Left kidney (tissue), 1 donor: ENCODE measurements at regions not wholly inside any gene's neighbourhood (a gene's known extent, or its start where the extent isn't known, plus 50 kb on each side); places are given as distances from the start of the nearest gene placed in this dataset.
"Not testable (repeated sequence)": the region's sequence is repeated elsewhere in the genome, so short reads cannot be mapped to it uniquely, and the experiment has no call there.

Source experiments
- DNase-seq: peaks from one replicate; pipeline ENCODE4 v3.0.0-alpha.2; 2013

DNA sequence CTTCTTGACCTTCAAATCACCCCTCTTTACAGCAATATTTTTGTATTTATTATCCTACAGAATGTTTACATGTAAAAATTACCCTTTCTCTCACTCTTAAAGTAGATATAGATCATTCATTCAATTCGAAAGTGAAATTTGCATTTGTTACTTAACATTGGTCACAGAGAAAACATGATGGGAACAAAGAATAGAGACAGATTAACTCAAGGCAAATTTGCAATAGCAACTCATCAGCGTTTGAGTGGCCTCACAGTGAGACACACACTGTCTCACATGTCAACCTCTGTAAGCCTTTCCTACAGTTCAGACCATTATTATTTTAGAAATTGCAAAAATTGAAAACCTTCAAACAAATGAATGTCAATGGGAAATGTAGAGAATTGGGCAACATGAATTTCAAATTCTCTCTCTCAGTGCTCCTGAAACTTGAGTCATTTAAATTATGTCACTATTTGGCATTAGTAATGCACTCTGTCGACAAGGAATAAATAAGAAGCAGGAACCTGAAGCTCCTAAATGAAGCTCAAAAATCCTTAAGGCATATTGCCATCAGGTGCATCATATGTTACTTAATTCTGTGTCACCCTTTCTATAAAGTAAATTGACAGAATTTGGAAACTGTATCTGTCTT is 148.3 kb upstream of the ANXA10 start:
- DNase-seq = no peak

DNA sequence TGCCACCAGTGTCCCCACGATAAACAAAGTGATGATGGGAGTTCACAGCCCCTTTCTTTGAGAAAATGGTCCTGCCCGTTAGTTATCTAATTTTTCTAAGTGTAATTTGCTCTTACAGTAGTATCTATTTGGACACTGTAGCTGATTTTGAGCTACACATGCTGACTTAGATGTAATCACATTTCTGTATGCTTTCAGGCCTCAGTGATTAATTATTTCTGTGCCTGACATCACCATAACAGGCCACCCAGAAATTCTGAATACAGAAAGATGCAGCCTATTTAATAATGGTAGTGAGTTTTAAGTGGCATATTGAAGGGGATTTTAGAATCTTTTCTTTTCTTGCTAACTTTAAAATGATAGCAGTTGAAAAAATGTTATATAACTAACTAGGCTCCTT is 147.6 kb upstream of the ANXA10 start:
- no peak for DNase-seq

DNA sequence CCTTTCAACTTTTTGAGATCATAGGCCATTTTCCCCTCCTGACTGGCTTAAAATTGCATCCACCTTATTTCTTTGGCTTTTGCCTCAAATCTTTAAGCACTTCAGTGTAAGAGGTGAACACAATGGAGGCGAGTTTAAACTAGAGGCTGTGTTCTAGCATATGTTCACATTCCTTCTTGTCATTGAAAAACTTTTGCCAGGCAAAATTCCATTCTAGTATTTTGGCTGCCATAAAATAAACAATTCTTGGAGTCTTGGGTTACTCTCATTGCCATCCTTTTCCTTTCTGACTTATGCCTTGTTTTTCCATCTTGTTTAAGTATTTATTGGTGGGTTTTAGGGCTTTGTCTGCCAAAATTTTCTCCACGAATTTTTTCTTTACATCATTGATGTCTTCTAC is 137.3 kb upstream of the ANXA10 start:
- DNase-seq = no peak

DNA sequence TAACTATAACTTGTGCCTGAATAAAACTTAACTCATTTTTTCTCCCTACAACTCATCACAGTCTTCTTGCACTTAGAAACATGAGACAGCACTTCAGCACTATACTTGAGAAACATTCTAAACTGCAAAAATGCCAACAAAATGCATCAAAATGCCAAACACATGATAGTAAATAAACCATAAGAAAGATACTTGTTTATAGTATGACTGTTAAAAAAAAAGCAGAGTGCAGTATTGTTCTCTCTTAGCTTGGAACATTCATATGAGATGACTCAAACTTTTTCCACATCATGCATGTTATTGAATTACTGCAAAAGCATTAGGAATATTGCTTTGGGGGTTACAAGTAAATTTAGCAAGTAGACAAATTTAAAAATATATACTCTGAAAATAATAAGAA is 135.7 kb upstream of the ANXA10 start:
- DNase-seq = no peak

DNA sequence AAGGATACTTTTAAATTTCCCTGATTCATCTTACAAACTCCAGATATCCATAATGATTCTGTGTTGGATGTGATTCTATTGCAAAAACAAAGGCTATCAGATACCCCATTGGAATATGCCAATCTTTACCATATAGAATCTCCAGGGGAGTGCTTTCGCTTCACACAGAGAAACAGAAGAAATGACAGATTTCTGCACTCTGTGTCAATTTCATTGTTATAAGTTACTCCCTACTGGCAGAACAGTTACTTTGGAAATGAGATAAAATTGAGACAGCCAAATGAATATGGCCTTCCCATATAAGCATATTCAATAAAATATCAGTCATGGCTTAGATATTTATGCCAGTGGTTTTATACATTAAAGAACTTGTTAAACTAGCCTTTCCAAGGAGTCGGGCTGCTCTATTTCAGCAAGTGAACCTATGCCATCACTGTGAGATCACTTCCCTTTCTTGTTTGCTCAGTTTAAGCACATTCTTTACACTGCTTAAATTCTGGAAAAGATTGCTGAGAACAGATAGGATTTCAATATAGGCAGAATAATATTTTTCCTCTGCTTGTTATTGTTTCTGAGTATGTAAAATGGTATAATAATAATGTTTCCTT is 127.5 kb upstream of the ANXA10 start:
- DNase-seq = no peak

DNA sequence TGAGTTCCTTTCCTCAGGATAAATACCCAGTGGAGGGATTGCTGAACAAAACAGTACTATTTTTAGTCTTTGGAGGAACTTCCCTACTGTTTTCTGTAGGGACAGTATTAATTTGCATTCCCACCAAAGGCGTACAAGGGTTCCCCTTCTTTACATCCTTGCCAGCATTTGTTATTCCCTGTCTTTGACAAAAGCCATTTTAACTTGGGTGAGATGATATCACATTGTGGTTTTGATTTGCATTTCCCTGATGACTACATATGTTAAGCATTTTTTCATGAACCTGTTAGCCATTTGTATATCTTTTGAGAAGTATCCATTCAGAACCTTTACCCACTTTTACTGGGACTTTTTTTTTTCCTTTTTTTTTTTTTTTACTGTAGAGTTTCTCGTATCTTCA is 126.2 kb upstream of the ANXA10 start:
- DNase-seq = no peak

DNA sequence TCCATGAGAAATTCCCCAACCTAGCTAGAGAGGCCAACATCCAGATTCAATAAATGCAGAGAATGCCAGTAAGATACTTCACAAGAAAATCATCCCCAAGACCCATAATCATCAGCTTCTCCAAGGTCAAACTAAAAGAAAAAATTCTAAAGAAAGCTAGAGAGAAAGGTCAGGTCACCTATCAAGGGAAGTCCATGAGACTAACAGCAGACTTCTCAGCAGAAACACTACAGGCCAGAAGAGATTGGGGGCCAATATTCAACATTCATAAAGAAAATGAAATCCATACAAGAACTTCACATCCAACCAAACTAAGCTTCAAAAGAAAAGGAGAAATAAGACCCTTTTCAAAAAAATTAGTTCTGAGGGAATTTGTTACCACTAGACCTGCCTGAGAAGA is 118.8 kb upstream of the ANXA10 start:
- DNase-seq = no peak

DNA sequence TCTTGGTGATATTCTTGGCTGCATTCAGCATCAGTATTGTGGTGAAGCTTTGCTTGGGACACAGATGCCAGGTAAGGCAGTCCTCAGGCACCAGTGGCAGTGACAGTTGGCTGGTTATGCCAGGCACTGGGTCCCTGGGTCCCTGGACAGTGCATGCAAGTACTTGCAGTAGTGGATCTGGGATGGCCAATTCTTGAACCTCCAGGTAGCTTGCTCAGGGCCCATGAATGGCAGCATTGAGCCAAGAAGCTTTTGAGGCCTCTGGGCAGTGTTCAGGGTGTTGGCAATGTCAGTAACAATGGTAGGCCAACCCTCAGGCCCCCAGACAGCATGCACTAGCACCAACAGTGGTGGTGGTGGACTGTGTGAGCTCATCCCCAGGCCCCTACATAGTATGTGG is 106.8 kb upstream of the ANXA10 start:
- no peak for DNase-seq

DNA sequence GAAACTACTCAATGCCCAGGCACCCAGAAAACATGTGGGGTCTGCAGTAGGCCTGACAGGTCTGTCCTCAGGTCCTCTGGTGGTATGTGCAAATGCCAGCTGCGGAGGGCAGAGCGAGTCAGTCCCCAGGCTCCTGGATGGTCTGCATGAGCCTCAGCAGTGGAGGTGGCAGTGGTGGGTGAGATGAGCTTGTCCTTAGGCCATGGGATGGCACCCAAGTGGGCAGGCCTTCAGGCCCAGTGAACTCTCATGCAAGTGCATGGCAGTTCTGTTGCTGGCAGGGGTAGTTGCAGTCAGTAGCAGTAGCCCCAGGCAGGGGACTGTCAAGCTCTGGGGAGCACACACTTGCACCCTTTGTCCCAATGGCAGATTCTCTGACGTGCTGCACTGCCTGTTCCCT is 106.3 kb upstream of the ANXA10 start:
- DNase-seq = no peak

DNA sequence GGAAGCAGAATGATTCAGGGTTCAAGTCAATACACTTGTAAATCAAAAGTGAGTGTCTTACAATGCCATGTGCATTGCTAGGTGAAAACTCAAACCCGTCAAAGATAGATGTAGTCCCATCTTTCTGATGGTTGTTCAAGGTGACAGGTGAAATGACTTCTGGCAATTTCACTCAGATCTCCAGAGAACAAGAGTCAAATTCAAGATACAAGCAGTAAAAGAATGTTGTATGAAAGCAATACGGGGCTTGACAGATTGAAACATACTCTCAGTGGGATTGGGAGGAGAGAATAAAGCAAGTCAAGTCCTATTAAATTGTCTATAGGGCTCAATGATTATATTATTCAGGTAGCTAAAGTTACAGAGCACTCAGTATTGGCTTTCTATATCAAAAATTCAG is 105.1 kb upstream of the ANXA10 start:
- DNase-seq = no peak

DNA sequence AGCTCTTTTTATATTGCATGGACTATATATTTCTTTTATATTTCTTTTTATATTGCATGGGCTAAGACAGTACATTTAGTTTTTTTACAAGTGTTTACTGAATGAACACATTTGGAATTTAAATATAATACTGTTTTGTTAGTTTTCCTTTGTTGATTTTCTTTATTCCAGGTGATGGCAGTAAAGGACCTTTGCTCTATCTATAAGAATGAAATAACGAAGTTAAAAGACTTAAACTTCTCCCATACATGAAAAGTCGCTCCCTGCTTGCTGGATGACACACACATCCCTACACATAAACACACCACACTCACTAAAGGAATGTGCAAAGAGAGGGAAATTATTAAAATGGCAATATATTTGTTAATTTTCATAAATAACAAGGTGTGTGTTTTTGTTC is 102.5 kb upstream of the ANXA10 start:
- no peak for DNase-seq

DNA sequence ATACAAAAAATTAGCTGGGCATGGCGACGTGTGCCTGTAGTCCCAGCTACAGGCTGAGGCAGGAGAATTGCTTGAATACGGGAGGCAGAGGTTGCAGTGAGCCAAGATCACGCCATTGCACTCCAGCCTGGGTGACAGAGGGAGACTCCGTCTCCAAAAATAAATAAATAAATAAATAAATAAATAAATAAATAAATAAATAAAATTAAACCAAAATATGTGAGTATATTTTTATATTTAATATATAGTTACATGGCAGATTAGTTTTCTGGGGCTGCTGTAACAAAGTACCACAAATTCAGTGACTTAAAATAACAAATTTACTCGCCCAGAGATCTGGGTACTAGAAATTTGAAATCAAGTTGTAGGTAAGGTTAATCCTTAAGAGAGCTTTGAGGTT is 84.2 kb upstream of the ANXA10 start:
- not testable (repeated sequence) for DNase-seq

DNA sequence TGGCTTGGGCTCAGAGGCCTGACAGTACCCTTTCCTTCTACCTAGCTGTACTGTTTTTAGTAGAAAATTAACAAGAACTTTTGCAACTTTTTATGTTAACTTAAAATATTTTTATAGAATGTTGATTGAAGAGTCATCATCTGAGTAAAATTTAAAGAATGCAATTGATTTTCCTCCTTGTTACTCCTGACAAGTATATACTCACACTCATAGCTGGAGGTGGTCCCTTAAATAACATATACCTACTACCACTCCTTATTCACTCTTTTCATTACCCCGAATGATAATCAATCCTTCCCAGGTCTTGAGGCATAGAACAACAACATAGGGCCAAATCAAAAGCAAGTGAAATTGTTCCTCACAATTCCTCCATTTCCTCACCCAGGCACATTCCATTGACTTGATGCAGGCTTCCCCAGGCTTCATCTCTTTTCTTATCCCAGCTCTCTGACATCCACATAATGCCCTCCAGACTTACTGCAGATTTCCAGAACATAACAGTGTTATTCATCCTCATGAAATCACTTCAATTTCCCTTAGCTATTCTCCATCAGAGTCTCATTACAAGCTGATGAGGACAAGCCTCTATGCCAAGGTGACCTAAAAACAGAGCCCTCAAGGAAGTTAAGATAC is 73.2 kb upstream of the ANXA10 start:
- no peak for DNase-seq

DNA sequence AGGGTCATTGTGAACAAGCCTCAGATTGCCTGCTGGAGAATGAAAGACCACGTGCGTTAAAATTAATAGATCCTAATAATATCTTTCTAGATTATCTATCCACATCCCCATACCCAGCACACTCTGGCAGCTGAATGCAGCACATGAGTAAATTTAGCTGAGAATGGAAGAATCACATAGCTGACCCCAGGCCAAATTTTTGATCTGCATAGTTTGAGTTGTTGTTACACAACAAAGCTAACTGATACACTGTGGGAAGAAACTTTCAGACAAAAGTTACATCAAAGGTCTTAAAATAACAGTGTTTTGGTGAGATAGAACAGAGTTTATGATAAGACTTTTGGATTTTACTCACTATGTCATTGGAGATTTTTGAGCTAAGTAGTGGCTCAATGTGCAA is 72.4 kb upstream of the ANXA10 start:
- no peak for DNase-seq

DNA sequence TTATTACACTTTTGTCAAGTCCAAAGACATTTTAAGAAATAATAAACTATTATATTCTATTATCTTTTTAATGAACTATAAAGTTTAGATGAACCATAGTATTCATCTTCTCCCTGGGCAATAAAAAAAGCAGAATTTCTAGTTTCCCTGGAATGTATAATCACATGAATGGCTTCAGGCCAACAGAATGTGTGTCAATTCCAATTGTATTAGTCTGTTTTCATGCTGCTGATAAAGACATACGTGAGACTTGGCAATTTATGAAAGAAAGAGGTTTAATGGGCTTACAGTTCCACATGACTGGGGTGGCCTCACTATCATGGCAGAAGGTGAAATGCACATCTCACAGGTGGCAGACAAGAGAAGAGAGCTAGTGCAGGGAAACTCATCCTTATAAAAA is 70.7 kb upstream of the ANXA10 start:
- DNase-seq = no peak

DNA sequence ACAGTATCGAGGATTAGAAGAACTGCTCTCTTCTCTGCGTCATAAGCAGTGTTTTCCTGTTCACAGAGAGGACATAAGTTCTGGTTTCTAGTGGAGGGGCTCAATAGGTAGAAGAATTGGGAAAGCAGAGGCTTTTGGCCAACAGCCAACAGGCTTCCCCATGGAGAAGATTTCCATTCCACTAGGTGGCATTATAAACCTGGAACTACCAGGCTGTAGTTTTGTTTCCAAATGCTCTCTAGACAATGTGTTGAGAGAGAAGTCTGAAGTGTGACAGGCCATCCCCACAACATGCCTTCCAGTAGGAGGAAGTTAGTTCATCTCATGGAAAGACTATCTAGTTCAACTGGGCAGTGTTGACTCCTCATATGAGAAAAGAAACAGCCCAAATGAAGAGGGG is 63.8 kb upstream of the ANXA10 start:
- no peak for DNase-seq

DNA sequence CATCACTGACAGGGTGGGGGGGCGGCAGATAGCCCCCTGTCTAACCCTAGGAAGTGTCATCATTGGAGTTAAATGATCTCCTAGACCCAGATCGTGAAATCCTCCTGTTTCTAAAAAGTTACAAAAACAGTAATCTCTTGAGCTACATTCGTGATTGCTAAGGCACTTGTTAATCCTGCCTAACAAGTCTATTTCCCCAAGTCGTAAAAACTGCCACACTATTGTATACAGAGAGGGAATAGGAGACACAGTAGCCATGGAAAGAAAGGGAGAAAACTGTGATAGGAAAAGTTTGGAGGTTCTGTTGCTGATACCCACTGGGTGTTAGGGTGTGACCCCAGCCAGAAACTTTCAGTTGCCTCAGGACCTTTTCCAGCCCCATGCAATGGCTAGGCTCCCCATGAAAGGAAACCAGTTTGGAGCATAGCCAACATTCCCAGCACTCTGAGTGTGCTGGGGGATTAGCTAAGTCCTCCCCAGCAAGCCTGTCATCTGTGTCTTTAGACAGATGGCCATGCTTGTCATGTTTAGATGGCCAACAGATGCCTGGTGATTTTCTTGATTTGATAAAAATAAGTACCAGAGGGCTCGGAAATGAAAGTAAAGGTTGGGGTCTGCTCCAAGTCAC is 63.3 kb upstream of the ANXA10 start:
- no peak for DNase-seq

DNA sequence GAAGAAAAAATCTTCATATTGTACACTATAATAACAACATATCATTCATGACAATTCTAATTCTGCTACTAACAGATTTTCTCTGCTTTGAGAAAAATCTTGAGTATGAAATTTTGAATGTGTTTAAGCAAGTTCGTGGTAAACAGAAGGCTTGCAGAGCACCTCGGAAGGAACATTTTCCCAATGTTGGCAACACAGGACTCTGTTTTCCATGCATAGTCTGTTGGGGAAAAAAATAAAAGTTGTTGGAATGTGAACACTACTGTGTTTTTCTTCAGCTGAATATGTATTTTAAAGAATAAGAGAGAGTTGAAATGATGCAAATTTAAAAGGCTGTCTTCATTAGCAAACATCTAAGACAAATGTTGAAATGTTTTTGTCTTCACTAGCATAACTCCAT is 54.7 kb upstream of the ANXA10 start:
- DNase-seq = no peak

DNA sequence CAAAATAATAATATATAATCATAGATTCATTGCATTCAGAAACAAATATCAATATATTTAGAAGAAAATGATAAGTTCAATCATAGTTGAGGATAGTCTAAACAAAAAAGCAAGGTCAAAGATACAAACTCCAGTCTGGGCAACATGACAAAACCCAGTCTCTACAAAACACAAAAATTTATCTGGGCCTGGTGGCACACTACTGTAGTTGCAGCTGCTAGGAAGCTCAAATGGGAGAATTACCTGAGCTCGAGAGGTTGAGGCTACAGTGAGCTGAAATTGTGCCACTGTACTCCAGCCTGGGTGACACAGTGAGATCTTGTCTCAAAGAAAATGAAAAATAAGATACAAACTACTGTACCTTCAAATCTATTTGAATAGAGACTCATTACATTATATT is 52.7 kb upstream of the ANXA10 start:
- no peak for DNase-seq
